Large intestine (tissue), 3 donors: ENCODE measurements at regions not wholly inside any gene's neighbourhood (a gene's known extent, or its start where the extent isn't known, plus 50 kb on each side); places are given as distances from the start of the nearest gene placed in this dataset.

Experiments
- DNase-seq, 2 donors: peaks; one replicate each; pipeline versions ENCODE4 v3.0.0 to v3.0.0-alpha.2; 2013
- H3K27ac ChIP-seq: one replicate; pipeline ENCODE4 v1.5.1; 2013; ENCODE audit warnings: low read length
- H3K27me3 ChIP-seq: 2 replicates; pipeline ENCODE4 v1.6.1; 2013; ENCODE audit warnings: low read length; ENCODE audit not compliant: control insufficient read depth, insufficient read depth
- H3K36me3 ChIP-seq: 2 replicates; pipeline ENCODE4 v1.6.1; 2013; ENCODE audit warnings: low read length; ENCODE audit not compliant: control insufficient read depth, insufficient read depth
- H3K4me1 ChIP-seq: one replicate; pipeline ENCODE4 v1.6.1; 2013; ENCODE audit warnings: low read length; ENCODE audit not compliant: control insufficient read depth, insufficient read depth
- H3K4me3 ChIP-seq: one replicate; pipeline ENCODE4 v1.5.1; 2013; ENCODE audit warnings: low read length
- H3K9me3 ChIP-seq: one replicate; pipeline ENCODE4 v1.6.1; 2013; ENCODE audit warnings: mild to moderate bottlenecking, low read depth, low read length, moderate library complexity; ENCODE audit not compliant: control insufficient read depth
- WGBS: methylation state at CpG from one replicate; pipeline ENCODE4 v1.1.5; 2013; ENCODE audit warnings: low lambda C conversion rate; ENCODE audit not compliant: insufficient coverage; 5-methylcytosine and 5-hydroxymethylcytosine counted together

DNA sequence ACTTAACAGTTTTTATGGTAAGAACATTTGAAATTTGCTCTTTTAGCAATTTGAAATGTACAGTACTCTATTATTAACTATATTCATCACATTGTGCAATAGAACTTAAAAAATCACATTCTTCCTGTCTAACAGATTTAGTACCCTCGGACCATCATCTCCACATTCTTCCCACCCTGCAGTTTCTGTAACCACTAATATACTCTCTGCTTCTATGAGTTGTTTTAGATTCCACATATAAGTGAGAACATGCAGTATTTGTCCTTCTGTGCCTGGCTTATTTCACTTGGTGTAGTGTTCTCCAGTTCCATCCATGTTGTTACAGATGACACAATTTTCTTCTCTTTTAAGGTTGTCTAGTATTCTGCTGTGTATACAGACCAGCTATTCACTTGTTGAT, 88.9 kb upstream of the SEC61G start:
- no peak for DNase-seq
- Histone ChIP-seq H3K36me3 (no peaks in the 10 kb centered on the region), H3K27ac (no peak overlapping the region), H3K27me3 (no peaks in the 10 kb centered on the region), H3K9me3 (no peaks in the 10 kb centered on the region), H3K4me1 (no peaks in the 10 kb centered on the region), H3K4me3 (no peak overlapping the region)
- WGBS: no CpG with 5 or more reads among the region's 1 CpG

DNA sequence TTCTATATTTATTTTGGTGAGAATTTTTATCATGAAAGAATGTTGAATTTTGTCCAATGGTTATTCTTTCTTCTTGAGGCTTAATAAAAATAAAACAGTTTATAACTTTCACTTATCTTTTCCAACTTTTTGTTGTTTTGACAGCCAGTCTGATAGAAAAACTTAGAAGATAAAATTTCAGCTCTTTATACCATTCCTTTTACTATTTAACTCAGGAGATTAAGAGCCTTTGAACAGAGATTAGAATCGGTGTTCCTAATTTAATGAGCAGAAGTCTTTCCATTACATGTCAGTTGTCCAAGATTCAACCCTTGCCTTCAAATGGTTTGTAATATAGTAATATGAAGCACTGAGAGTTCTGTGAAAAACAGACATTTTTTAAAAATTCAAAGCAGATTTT, 97.8 kb upstream of the SEC61G start:
- H3K27me3 ChIP-seq: peaks cover 7% of the 10 kb centered on the region
- H3K27ac ChIP-seq: no peak overlapping the region
- H3K4me3 ChIP-seq: no peak overlapping the region
- no peaks in the 10 kb centered on the region for H3K9me3 ChIP-seq
- no CpG with 5 or more reads among the region's 1 CpG for WGBS
- H3K36me3 ChIP-seq: no peaks in the 10 kb centered on the region
- no peak for DNase-seq
- no peaks in the 10 kb centered on the region for H3K4me1 ChIP-seq

DNA sequence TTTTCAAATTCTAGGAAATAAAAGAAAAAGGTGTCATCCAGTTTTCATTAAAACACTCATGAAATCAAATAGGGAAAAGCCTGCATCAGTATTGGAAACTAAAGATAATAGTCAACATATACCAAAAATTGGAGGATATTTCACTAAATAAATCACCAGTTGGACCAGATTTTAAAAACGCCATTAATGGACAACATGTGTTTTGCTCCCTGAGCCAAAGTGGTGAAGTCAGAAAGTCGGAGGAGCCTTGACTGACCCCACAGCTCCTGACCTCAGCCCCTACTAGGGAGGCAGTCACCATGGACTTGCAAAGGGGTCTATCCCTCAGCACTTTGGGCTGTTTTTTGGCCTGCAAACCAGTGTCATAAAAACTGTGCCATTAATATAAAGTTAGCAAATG, 98.3 kb upstream of the SEC61G start:
- Histone ChIP-seq H3K36me3 (no peaks in the 10 kb centered on the region), H3K27me3 (peaks cover 7% of the 10 kb centered on the region), H3K4me3 (no peak overlapping the region), H3K27ac (no peak overlapping the region), H3K9me3 (no peaks in the 10 kb centered on the region), H3K4me1 (no peaks in the 10 kb centered on the region)
- WGBS: no CpG with 5 or more reads among the region's 2 CpGs
- DNase-seq: no peak

DNA sequence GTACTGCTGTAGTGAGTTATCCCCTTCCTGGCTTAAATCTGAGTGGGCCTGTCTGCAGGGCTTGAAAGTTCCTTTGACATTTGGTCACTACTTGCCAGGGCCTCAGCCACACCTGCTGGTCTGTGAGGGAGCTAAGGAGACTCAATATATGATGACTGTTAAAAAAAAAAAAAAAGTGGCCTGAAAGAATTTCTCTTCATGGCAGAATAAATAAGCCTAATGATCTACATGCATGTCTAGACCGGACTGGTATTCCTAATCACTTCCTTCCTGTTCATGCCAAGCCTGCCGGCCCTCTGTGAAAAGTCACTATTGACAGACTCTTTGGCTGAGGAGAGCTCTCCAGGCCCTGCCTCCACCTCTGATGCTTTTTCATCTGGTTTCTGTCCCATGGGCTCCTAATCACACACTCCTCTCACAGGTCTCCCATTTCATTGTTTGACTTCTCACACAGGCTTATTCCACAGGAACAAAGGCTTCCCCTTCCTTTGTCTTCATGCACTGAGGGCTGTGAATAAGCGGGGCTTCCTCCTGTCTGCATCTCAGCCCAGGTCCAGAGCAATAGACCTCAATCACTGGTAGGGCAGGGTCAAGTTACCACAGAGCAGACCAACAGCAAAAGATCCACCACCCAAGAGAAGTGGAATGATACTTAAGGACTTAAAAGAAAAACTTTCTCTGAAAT, 99.1 kb upstream of the SEC61G start:
- Histone ChIP-seq H3K27ac (no peak overlapping the region), H3K36me3 (no peaks in the 10 kb centered on the region), H3K4me1 (no peaks in the 10 kb centered on the region), H3K27me3 (peaks cover 7% of the 10 kb centered on the region), H3K4me3 (no peak overlapping the region), H3K9me3 (no peaks in the 10 kb centered on the region)
- no peak for DNase-seq
- WGBS: no CpG with 5 or more reads among the region's 3 CpGs

DNA sequence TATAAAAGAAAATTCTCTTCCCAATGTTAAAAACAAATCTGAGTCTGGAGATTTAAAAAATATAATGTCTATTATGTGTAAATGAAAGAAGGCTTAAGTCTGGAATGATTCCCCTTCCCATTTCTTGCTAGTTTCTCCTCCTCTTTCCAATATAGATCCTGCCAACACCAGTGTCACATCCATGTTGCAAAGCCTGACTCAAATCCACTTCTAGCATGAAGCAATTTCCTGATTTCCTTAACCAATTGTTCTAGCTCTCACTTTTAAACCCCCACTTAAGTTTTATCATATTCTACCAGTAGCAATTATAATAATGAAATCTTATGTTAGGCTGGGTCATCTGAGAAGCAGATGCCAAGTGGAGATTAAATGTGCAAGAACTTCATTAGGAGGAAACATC, 100.1 kb upstream of the SEC61G start:
- H3K36me3 ChIP-seq: no peaks in the 10 kb centered on the region
- peaks cover 7% of the 10 kb centered on the region for H3K27me3 ChIP-seq
- no peaks in the 10 kb centered on the region for H3K9me3 ChIP-seq
- H3K4me3 ChIP-seq: no peak overlapping the region
- H3K27ac ChIP-seq: no peak overlapping the region
- no peak for DNase-seq
- no peaks in the 10 kb centered on the region for H3K4me1 ChIP-seq

DNA sequence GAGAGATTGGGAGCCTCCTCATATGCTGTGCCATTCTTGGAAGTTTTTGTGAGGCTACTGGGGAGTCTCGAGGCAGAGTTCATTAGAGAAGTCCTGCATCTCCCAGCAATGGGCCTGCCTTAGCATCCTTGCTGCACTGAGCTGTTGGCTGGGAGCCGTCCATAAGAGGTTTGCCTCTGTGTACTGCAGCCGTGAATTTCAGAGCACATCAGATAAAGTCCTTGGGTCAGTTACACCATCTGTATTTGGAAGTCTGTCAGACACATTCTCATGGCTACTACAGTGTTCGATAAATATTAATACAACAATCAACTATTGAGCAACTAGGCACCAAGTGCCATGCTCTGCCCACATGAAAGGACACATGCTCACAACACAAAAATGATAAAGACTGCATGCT, 100.5 kb upstream of the SEC61G start:
- no peaks in the 10 kb centered on the region for H3K9me3 ChIP-seq
- DNase-seq: no peak
- H3K27ac ChIP-seq: no peak overlapping the region
- no peaks in the 10 kb centered on the region for H3K36me3 ChIP-seq
- H3K4me1 ChIP-seq: no peaks in the 10 kb centered on the region
- no CpG with 5 or more reads among the region's 4 CpGs for WGBS
- H3K4me3 ChIP-seq: no peak overlapping the region
- peaks cover 7% of the 10 kb centered on the region for H3K27me3 ChIP-seq

DNA sequence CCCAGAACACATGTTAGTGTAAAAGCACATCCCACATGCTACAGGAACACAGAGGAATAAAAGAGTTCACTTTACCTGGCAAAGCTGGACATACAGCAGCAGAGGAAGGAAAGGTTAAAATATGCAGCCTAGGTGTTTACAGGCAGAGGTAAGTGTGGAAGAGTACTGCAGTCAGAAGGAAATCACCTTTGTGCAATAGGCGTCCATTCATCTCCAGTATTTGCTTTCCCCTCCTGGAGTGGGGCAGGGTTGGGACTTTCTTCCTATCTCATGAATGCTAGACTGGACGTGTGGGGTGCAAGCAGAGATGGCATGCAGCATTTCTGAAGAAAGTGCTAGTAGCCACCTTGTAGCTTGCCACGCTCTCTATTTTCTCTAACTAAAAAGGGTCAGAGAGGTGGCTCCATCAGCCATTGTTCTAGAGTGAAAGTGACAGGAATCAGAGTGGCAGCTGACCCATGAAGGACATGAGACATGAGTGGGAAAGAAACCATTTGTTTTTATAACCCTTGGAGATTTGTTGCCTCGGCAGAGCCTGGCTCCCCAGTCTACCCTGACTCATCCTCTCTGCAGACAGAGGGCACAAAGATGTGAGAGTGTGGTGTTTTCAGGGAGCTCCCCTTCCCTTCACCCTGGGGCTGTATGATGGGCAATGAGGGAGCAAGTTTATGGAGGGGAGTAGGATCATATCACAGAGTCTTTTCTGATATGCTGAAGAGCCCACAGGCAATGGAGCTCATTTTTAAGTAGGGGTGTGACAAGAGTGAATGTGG, 101.2 kb upstream of the SEC61G start:
- H3K36me3 ChIP-seq: no peaks in the 10 kb centered on the region
- H3K4me3 ChIP-seq: no peak overlapping the region
- WGBS: no CpG with 5 or more reads among the region's 4 CpGs
- H3K27ac ChIP-seq: no peak overlapping the region
- no peak for DNase-seq
- H3K9me3 ChIP-seq: no peaks in the 10 kb centered on the region
- H3K27me3 ChIP-seq: peaks cover 7% of the 10 kb centered on the region
- H3K4me1 ChIP-seq: no peaks in the 10 kb centered on the region

DNA sequence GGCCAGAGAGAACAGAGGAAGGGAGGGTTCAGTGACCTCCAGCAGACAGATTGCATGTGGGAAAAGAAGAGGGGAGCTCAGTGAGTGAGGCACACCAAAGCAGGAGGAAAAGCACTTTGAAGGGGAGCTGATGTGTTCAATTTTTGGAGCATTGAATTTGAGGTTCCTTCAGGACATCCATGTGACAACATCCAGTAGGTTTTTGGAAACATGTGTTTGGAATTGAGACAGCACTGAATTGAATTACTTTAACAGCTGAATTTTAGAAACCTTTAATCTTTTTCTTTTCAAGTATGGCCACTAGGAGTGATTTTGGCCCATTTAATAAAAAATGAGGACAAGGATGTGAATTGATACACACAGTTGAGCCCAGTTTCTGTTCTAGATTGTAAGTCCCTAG, 101.8 kb upstream of the SEC61G start:
- Histone ChIP-seq H3K27me3 (peaks cover 7% of the 10 kb centered on the region), H3K9me3 (no peaks in the 10 kb centered on the region), H3K4me3 (no peak overlapping the region), H3K36me3 (no peaks in the 10 kb centered on the region), H3K27ac (no peak overlapping the region), H3K4me1 (no peaks in the 10 kb centered on the region)
- no peak for DNase-seq

DNA sequence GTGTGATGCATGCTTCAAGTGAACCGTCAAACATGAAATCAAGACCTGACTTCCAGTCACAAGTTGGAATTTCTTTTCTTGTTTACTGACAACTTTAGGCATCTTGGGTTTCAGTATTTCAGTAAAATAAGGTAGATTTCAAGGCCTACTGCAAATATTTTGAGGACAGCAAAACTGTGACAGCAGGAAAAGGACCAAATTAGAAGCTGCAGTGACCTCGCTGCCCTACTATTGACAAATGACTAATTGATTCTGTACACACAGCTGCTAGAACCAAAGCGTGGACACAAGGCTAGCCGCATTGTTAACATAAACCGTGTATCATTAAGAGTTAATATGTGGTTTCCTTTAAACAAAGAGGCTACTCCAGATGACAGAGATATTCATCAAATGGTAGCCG, 105.7 kb upstream of the SEC61G start:
- Histone ChIP-seq H3K27ac (no peak overlapping the region), H3K4me3 (no peak overlapping the region), H3K36me3 (no peaks in the 10 kb centered on the region), H3K27me3 (peaks cover 7% of the 10 kb centered on the region), H3K4me1 (no peaks in the 10 kb centered on the region), H3K9me3 (no peaks in the 10 kb centered on the region)
- no peak for DNase-seq
- no CpG with 5 or more reads among the region's 6 CpGs for WGBS

DNA sequence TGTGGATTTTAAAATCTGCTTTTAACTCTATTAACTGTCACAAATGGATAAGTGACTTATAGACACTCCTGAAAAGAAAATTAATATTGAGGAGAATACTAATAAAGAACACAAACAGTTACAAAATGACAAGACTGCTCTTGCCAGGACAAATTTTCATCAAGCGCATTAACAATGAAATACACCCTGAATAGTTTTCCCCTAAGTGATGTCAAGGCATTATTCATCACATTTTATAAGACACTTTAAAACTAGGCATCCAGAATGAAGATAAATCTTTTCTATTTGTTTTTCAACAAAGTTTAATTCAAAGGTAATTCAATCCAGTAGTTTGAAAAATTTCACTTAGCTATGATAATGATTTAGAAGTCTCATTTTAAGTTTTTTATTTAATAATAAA, 110.5 kb upstream of the SEC61G start:
- no peak overlapping the region for H3K4me3 ChIP-seq
- H3K9me3 ChIP-seq: no peaks in the 10 kb centered on the region
- H3K27me3 ChIP-seq: no peaks in the 10 kb centered on the region
- WGBS: no CpG with 5 or more reads among the region's 1 CpG
- no peak overlapping the region for H3K27ac ChIP-seq
- H3K4me1 ChIP-seq: no peaks in the 10 kb centered on the region
- DNase-seq: no peak
- no peaks in the 10 kb centered on the region for H3K36me3 ChIP-seq

DNA sequence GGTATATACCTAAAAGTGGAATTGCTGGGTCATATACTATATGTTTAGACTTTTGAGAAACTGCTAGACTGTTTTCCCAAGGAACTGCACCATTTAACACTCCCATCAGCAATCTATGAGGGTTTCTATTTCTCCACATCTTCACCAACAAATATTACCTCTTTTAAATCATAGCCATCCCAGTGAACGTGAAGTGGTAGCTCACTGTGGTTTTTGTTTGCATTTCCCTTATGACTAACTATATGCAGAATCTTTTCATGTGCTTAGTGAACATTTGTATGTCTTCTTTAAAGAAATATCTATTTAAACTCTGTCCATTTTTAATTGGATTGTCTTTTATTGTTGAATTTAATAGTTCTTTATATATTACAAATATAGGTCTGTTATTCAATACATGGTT, 115.8 kb upstream of the SEC61G start:
- no peak for DNase-seq
- Histone ChIP-seq H3K27me3 (no peaks in the 10 kb centered on the region), H3K4me3 (no peak overlapping the region), H3K9me3 (no peaks in the 10 kb centered on the region), H3K36me3 (no peaks in the 10 kb centered on the region), H3K4me1 (peaks cover 5% of the 10 kb centered on the region), H3K27ac (no peak overlapping the region)
- no CpG with 5 or more reads among the region's 1 CpG for WGBS
